GM12878 (cell line): ENCODE measurements at regions not wholly inside any gene's neighbourhood (a gene's known extent, or its start where the extent isn't known, plus 50 kb on each side); places are given as distances from the start of the nearest gene placed in this dataset.
A peak's percentile ranks its signal among the peaks of the same experiment; 100 is the strongest.

Experiments used
- ATAC-seq: fragments of 200-7000 bp; cut with Tn5 transposase; 3 replicates; pipeline ENCODE4 v1.9.1; 2020; ENCODE audit warnings: mild to moderate bottlenecking, moderate library complexity
- BruUV-seq: library from RNA; stranded (reverse); fragments of 400-500 nt; replicated peaks from 2 replicates; lab custom pipeline; 2021; lab: Mats Ljungman, UMichigan
- CTCF ChIA-PET: fragments of 300-600 bp; sonication (Branson Sonifier 250); formaldehyde crosslinking; extraction: SDS; loops from one replicate; lab custom pipeline; 2021; ENCODE audit warnings: inconsistent platforms; lab: Yijun Ruan, JAX
- POLR2A ChIA-PET: fragments of 350-600 bp; formaldehyde crosslinking; extraction: SDS; loops from one replicate; lab custom pipeline; 2021; ENCODE audit warnings: inconsistent platforms; lab: Charles Lee
- RAD21 ChIA-PET: fragments of 300-600 bp; sonication (Branson Sonifier 250); formaldehyde crosslinking; loops from one replicate; lab custom pipeline; 2023; ENCODE audit warnings: antibody characterized with exemption; ENCODE audit not compliant: unreplicated experiment; lab: Charles Lee
- SMC1A ChIA-PET: fragments of 300-600 bp; sonication (Branson Sonifier 250); formaldehyde crosslinking; loops from one replicate; lab custom pipeline; 2023; ENCODE audit not compliant: unreplicated experiment, uncharacterized antibody; lab: Charles Lee
- DNase-seq: peaks from one replicate; pipeline ENCODE4 v3.0.0-alpha.2; 2011; ENCODE audit warnings: low read depth, low spot score
- FAIRE-seq: peaks from 3 replicates; lab custom pipeline; 2011; peaks lifted over from hg19 to GRCh38; lab: Jason Lieb, UNC
- H2AFZ ChIP-seq: 2 replicates; pipeline ENCODE4 v1.6.0; 2011; ENCODE audit warnings: low read depth, low read length, control low read depth; ENCODE audit not compliant: control insufficient read depth
- H3K27ac ChIP-seq: 2 replicates; pipeline ENCODE4 v1.5.1; 2011; ENCODE audit warnings: control low read depth; ENCODE audit not compliant: control insufficient read depth, insufficient read depth
- H3K27me3 ChIP-seq, 2 experiments: replicated peaks in 1 of 2; 2 replicates each; pipeline versions ENCODE4 v1.6.0 to v1.6.1; 2011; ENCODE audit warnings: low read length in 1 of 2; ENCODE audit not compliant: control insufficient read depth in 2 of 2, insufficient read depth in 2 of 2
- H3K36me3 ChIP-seq, 2 experiments: 2 replicates each; pipeline ENCODE4 v1.5.1; 2011; ENCODE audit warnings: low read length in 1 of 2; ENCODE audit not compliant: control insufficient read depth in 2 of 2, insufficient read depth in 2 of 2
- H3K4me1 ChIP-seq: 2 replicates; pipeline ENCODE4 v1.6.1; 2011; ENCODE audit warnings: mild to moderate bottlenecking, low read length, moderate library complexity, mixed read lengths; ENCODE audit not compliant: control insufficient read depth, insufficient read depth
- H3K4me2 ChIP-seq: 2 replicates; pipeline ENCODE4 v1.6.0; 2011; ENCODE audit warnings: control low read depth; ENCODE audit not compliant: control insufficient read depth, insufficient read depth
- H3K4me3 ChIP-seq: fragments of 200-600 bp; sonication (generic); 2 replicates; pipeline ENCODE4 v1.5.1; 2016
- H3K79me2 ChIP-seq: 2 replicates; pipeline ENCODE4 v1.6.0; 2011; ENCODE audit warnings: low read length; ENCODE audit not compliant: control insufficient read depth, insufficient read depth
- H3K9ac ChIP-seq: 2 replicates; pipeline ENCODE4 v1.8.0; 2011; ENCODE audit warnings: low read length, control low read depth, mixed read lengths; ENCODE audit not compliant: control insufficient read depth, insufficient read depth
- H3K9me3 ChIP-seq: replicated peaks from 3 replicates; pipeline ENCODE4 v1.5.1; 2011; ENCODE audit warnings: mild to moderate bottlenecking, low read length; ENCODE audit not compliant: control insufficient read depth, insufficient read depth
- H4K20me1 ChIP-seq: 2 replicates; pipeline ENCODE4 v1.6.0; 2011; ENCODE audit not compliant: control insufficient read depth, insufficient read depth
- EGR1 ChIP-seq, 2 experiments: IDR thresholded peaks; 1 replicate in 1 of 2; 2 replicates in 1 of 2; pipeline ENCODE4 v1.6.1; 2011 to 2012; ENCODE audit warnings: low read depth in 2 of 2, low read length in 2 of 2, borderline replicate concordance in 1 of 2, mild to moderate bottlenecking in 1 of 2, moderate library complexity in 1 of 2
- ETV6 ChIP-seq, 2 experiments: fragments of 450-650 bp in 1 of 2; IDR thresholded peaks in 1 of 2; conservative IDR thresholded peaks in 1 of 2; 2 replicates each; pipeline ENCODE4 v1.6.1; 2014; ENCODE audit warnings: antibody characterized with exemption in 1 of 2, borderline replicate concordance in 1 of 2, low read depth in 1 of 2, mild to moderate bottlenecking in 1 of 2, moderate library complexity in 1 of 2
- FOXM1 ChIP-seq: IDR thresholded peaks from 2 replicates; pipeline ENCODE4 v1.6.1; 2012; ENCODE audit warnings: low read depth, mild to moderate bottlenecking, inconsistent platforms, low read length, moderate library complexity
- IKZF1 ChIP-seq: fragments of 450-650 bp; conservative IDR thresholded peaks from 2 replicates; pipeline ENCODE4 v1.6.1; 2017; ENCODE audit warnings: antibody characterized with exemption, mild to moderate bottlenecking
- IKZF2 ChIP-seq, 2 experiments: fragments of 450-650 bp; IDR thresholded peaks; 2 replicates each; pipeline ENCODE4 v1.6.1; 2017; ENCODE audit warnings: mild to moderate bottlenecking in 2 of 2, moderate library complexity in 2 of 2
- JUNB ChIP-seq: IDR thresholded peaks from 2 replicates; pipeline ENCODE4 v1.6.1; 2016; ENCODE audit warnings: antibody characterized with exemption, mild to moderate bottlenecking
- MYB ChIP-seq: fragments of 150-350 bp; IDR thresholded peaks from 2 replicates; pipeline ENCODE4 v1.6.1; 2014; ENCODE audit warnings: mild to moderate bottlenecking, low read depth, low read length, borderline replicate concordance
- NFIC ChIP-seq: IDR thresholded peaks from 2 replicates; pipeline ENCODE4 v1.6.1; 2012; ENCODE audit warnings: low read depth, mild to moderate bottlenecking, inconsistent platforms, low read length, moderate library complexity
- RUNX3 ChIP-seq: IDR thresholded peaks from 2 replicates; pipeline ENCODE4 v1.6.1; 2012; ENCODE audit warnings: low read length, inconsistent platforms
- SRF ChIP-seq, 2 experiments: IDR thresholded peaks; 2 replicates each; pipeline ENCODE4 v1.6.1; 2011; ENCODE audit warnings: low read depth in 2 of 2, low read length in 2 of 2, mild to moderate bottlenecking in 1 of 2, moderate library complexity in 1 of 2
- ZNF207 ChIP-seq: fragments of 450-650 bp; IDR thresholded peaks from 2 replicates; pipeline ENCODE4 v1.6.1; 2014; ENCODE audit warnings: antibody characterized with exemption, mild to moderate bottlenecking, borderline replicate concordance
- ZNF24 ChIP-seq: fragments of 450-650 bp; IDR thresholded peaks from 2 replicates; pipeline ENCODE4 v1.6.1; 2017; ENCODE audit warnings: antibody characterized with exemption, mild to moderate bottlenecking
- WGBS: methylation state at CpG from one replicate; pipeline ENCODE4 v1.1.6; 2016; ENCODE audit warnings: low lambda C conversion rate; ENCODE audit not compliant: insufficient replicate concordance, insufficient coverage; ENCODE audit errors: missing lambda C conversion rate; 5-methylcytosine and 5-hydroxymethylcytosine counted together
- in situ Hi-C: fragments of 300-500 bp; cut with MboI; formaldehyde crosslinking; loops from 9 replicates; pipeline ENCODE4 v1.14.3; 2018; ENCODE audit warnings: mixed read lengths
- intact Hi-C: fragments of 100-400 bp; cut with micrococcal nuclease; formaldehyde crosslinking; loops from one replicate; pipeline ENCODE4 v1.14.2; 2022; ENCODE audit not compliant: unreplicated experiment
- TF ChIP-seq, protein P1 (sequence below): fragments of 450-650 bp; IDR thresholded peaks from 2 replicates; pipeline ENCODE4 v1.6.1; 2017; ENCODE audit warnings: mild to moderate bottlenecking, low read depth, inconsistent platforms; ENCODE audit not compliant: poor library complexity, severe bottlenecking

- H4K20me1 ChIP-seq, result no peaks in the 10 kb centered on the region
- no peaks in the 10 kb centered on the region for H3K9me3 ChIP-seq
- no peak overlapping the region for H3K27ac ChIP-seq
- DNase-seq (no peak), FAIRE-seq (no peak), ATAC-seq (no peak)
- no peak overlapping the region for H3K4me2 ChIP-seq
- no peaks in the 10 kb centered on the region for H3K27me3 ChIP-seq
- no peak overlapping the region for H3K4me3 ChIP-seq
- intact Hi-C loops (no loop called here), in situ Hi-C loops (no loop called here)
- no peak overlapping the region for H3K9ac ChIP-seq
- BruUV-seq, result no TSS peak
- POLR2A ChIA-PET, result no interaction called here
- no peaks in the 10 kb centered on the region for H3K36me3 ChIP-seq
- SMC1A ChIA-PET, result no interaction called here
- RAD21 ChIA-PET, result no interaction called here
- no peak overlapping the region for H2AFZ ChIP-seq
- H3K4me1 ChIP-seq, result peaks cover 6% of the 10 kb centered on the region
- CTCF ChIA-PET, result no interaction called here
- WGBS, result 50% methylated on average over 7 of the region's 7 CpGs
- TF ChIP-seq EGR1 (IDR thresholded peaks at IDR 0.05; ENCODE audit: borderline replicate concordance in 1 of 2, low read depth in 2 of 2, low read length in 2 of 2) (no peak), MYB (no peak)
- no peaks in the 10 kb centered on the region for H3K79me2 ChIP-seq
These were observed 106.2 kb upstream of the CCDC91 start for GRCh38 chr12:28083840-28084678.

- H3K36me3 ChIP-seq, result no peaks in the 10 kb centered on the region
- DNase-seq (no peak), FAIRE-seq (peak; percentile 7), ATAC-seq (peak; percentile 47; the same call in 2 of the 3 replicates)
- no peak overlapping the region for H2AFZ ChIP-seq
- ChIA-PET CTCF (interaction anchor here (0.6 kb wide), 1 partner anchor 12 kb away, joined by 3 read pairs; no protein-coding TSS in a partner anchor), SMC1A (no interaction called here), POLR2A (no interaction called here), RAD21 (no interaction called here)
- H3K79me2 ChIP-seq, result no peaks in the 10 kb centered on the region
- H4K20me1 ChIP-seq, result no peaks in the 10 kb centered on the region
- H3K27ac ChIP-seq, result no peak overlapping the region
- H3K4me1 ChIP-seq, result peaks cover 6% of the 10 kb centered on the region
- 23% methylated on average over 8 of the region's 8 CpGs for WGBS
- peak; percentile 70 for TF ChIP-seq RUNX3
- TF ChIP-seq IKZF1, result peak; percentile 49
- peak; percentile 25; the same call in 1 of the 2 replicates for TF ChIP-seq NFIC
- peak; percentile 24; the same call in 1 of the 2 replicates for TF ChIP-seq JUNB
- TF ChIP-seq IKZF2 (IDR thresholded peaks at IDR 0.05), result peak; percentile 49 to 57; a peak in 2 of 4 replicates
- peak in 1 of 2 experiments; percentile 39; a peak in 1 of 4 replicates for TF ChIP-seq ETV6 (conservative IDR thresholded peaks at IDR 0.05 in 1 of 2, IDR thresholded peaks at IDR 0.05 in 1 of 2; ENCODE audit: borderline replicate concordance in 1 of 2, low read depth in 1 of 2)
- TF ChIP-seq ZNF207, result no peak
- TF ChIP-seq, protein P1, sequence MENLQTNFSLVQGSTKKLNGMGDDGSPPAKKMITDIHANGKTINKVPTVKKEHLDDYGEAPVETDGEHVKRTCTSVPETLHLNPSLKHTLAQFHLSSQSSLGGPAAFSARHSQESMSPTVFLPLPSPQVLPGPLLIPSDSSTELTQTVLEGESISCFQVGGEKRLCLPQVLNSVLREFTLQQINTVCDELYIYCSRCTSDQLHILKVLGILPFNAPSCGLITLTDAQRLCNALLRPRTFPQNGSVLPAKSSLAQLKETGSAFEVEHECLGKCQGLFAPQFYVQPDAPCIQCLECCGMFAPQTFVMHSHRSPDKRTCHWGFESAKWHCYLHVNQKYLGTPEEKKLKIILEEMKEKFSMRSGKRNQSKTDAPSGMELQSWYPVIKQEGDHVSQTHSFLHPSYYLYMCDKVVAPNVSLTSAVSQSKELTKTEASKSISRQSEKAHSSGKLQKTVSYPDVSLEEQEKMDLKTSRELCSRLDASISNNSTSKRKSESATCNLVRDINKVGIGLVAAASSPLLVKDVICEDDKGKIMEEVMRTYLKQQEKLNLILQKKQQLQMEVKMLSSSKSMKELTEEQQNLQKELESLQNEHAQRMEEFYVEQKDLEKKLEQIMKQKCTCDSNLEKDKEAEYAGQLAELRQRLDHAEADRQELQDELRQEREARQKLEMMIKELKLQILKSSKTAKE, result no peak
- TF ChIP-seq SRF (IDR thresholded peaks at IDR 0.05; ENCODE audit: low read depth in 2 of 2, low read length in 2 of 2), result no peak
- no peak for TF ChIP-seq ZNF24
- TF ChIP-seq FOXM1, result no peak
- H3K4me3 ChIP-seq, result no peak overlapping the region
- no TSS peak for BruUV-seq
- in situ Hi-C loops, result no loop called here
- H3K9ac ChIP-seq, result no peak overlapping the region
- H3K9me3 ChIP-seq, result no peaks in the 10 kb centered on the region
- H3K4me2 ChIP-seq, result peak overlapping the region; percentile 59; the same call in 1 of the 2 replicates
- intact Hi-C loops, result no loop called here
- no peaks in the 10 kb centered on the region for H3K27me3 ChIP-seq
These were observed 103.6 kb upstream of the CCDC91 start for GRCh38 chr12:28086521-28087155.
